ENCODE measurements at regions not wholly inside any gene's neighbourhood (a gene's known extent, or its start where the extent isn't known, plus 50 kb on each side); places are given as distances from the start of the nearest gene placed in this dataset.

DNA sequence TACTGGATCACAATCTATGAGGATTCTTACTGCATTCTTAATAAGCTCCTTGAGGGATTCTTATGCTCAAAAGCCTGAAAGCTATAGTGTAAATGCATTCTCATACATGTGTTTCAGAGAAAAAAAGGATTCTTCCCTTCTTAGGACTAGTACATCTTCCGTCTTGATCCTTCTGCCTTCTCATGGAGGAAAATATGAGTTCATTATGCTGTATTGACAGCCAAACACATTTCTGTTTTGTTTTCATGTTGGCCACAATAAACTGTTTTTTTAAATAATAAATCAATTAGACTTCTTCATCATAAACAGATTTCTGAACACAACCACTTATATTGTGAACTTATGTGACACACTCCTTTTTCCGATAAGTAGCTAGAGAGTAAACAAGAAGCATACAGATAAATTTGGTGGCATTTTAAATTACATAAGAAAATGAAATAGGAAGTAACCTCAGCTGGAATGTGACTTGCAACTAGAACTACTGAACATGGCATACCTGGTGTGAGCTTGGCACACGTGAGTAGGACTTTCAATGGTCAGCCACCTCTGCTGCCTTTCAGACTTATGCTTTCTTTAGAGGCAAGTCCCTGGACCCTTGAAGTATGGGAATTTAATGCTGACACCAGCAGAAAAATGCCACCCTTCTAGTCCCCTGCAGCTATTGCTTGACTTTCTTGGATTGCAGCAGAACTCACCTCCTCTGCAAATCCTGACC is 350.4 kb downstream of the BCKDHB start:
- 61% methylated on average over 3 of the region's 3 CpGs for WGBS, 2 donors
- TF ChIP-seq, protein P1, sequence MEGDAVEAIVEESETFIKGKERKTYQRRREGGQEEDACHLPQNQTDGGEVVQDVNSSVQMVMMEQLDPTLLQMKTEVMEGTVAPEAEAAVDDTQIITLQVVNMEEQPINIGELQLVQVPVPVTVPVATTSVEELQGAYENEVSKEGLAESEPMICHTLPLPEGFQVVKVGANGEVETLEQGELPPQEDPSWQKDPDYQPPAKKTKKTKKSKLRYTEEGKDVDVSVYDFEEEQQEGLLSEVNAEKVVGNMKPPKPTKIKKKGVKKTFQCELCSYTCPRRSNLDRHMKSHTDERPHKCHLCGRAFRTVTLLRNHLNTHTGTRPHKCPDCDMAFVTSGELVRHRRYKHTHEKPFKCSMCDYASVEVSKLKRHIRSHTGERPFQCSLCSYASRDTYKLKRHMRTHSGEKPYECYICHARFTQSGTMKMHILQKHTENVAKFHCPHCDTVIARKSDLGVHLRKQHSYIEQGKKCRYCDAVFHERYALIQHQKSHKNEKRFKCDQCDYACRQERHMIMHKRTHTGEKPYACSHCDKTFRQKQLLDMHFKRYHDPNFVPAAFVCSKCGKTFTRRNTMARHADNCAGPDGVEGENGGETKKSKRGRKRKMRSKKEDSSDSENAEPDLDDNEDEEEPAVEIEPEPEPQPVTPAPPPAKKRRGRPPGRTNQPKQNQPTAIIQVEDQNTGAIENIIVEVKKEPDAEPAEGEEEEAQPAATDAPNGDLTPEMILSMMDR (IDR thresholded peaks at IDR 0.05), result no peak
- TF ChIP-seq POLR2A (IDR thresholded peaks at IDR 0.05), result no peak

DNA sequence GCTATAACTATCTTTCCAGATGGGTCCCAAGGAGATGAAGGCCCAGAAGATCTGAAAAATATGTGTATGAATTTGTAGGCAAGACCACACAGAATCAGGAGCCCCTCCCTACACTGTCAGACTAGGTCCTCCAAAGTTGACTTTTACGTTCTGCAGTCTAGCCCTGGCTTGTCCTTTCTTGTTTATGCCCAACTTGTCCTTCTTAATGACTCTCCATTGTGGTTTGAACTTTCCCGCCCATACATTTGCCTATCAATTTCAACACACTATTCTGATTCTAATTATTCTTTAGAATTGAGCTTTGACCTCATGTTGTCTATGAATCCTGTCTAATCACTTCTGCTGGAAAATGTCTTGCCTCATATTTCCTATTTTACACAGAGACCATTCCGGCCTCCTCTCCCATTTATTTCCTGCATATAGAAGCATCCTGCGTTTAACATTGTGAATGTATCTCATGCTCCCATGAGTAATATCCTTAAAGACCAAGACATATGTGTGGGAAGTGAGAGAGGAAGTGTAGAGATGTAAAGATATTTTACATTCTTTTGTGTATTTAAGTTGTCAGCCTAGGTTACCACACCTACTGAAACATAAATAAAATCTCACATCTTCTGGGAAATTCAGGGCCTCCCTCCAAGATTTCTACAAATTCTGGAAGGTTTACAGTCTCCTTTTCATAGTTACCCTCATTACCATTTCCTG is 348.3 kb downstream of the BCKDHB start:
- no peak overlapping the region for H3K4me3 ChIP-seq (ENCODE audit: low read depth, poor library complexity, severe bottlenecking)
- no peak for TF ChIP-seq POLR2A (IDR thresholded peaks at IDR 0.05)
- TF ChIP-seq, protein P1 (IDR thresholded peaks at IDR 0.05), result no peak
- no peak for DNase-seq (ENCODE audit: low spot score in 2 of 2)
- WGBS, 2 donors, result 38 to 67% methylated on average over 4 of the region's 4 CpGs
- intact Hi-C loops (cut with DNase I; ENCODE audit: low total_unique reads), result no loop called here

More for the DNA sequence above, 350.4 kb downstream of the BCKDHB start:
- H3K4me3 ChIP-seq (ENCODE audit: low read depth, poor library complexity, severe bottlenecking), result no peak overlapping the region
- intact Hi-C loops (cut with DNase I; ENCODE audit: low total_unique reads), result no loop called here
- DNase-seq (ENCODE audit: low spot score in 2 of 2), result no peak

GRCh38 chr6:80454197-80454596 is 347.7 kb downstream of the BCKDHB start:
- WGBS, 2 donors, result 7 to 13% methylated on average over 1 of the region's 1 CpG
- intact Hi-C loops (cut with DNase I; ENCODE audit: low total_unique reads), result no loop called here

GRCh38 chr6:80449726-80450125 is 343.3 kb downstream of the BCKDHB start:
- intact Hi-C loops (cut with DNase I; ENCODE audit: low total_unique reads), result no loop called here
- 15 to 17% methylated on average over 1 of the region's 1 CpG for WGBS, 2 donors
- DNase-seq (ENCODE audit: low spot score in 2 of 2), result no peak
- TF ChIP-seq, protein P1 (IDR thresholded peaks at IDR 0.05), result no peak
- no peak for TF ChIP-seq POLR2A (IDR thresholded peaks at IDR 0.05)
- H3K4me3 ChIP-seq (ENCODE audit: low read depth, poor library complexity, severe bottlenecking), result no peak overlapping the region

More at GRCh38 chr6:80454197-80454596, 347.7 kb downstream of the BCKDHB start:
- DNase-seq (ENCODE audit: low spot score in 2 of 2), result peak in 1 of 2 donors; percentile 21
- no peak overlapping the region for H3K4me3 ChIP-seq (ENCODE audit: low read depth, poor library complexity, severe bottlenecking)
- no peak for TF ChIP-seq POLR2A (IDR thresholded peaks at IDR 0.05)
- TF ChIP-seq, protein P1 (IDR thresholded peaks at IDR 0.05), result no peak

DNA sequence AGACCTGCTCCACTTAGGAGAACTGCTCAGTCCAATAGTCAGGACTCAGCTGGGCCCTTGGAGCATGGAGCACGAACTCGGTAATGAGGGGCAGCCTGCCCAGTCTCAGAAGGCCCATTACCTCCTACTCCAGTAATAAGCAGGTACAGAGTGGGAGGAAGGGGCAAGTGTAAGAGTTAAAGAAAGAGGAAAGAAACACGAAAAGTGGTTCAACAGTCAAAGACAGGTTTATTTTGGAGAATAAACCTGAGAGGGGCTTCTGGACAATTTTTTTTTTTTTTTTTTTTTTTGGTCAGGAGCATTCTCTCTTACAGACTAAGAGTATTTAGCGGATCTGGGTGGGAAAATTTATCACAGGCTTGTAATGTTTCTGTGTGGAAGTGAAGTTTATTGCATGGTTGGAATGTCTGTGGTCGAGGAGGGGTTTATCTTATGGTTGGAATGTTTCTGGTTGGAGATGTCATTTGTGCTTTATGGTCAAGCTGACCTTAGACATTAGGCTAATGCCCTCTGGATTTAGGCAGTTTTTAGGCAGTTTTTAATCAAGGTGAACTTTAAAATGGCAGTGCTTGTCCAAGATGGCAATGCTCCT is 340.1 kb downstream of the BCKDHB start:
- TF ChIP-seq, protein P1 (IDR thresholded peaks at IDR 0.05), result no peak
- TF ChIP-seq POLR2A (IDR thresholded peaks at IDR 0.05), result no peak
- DNase-seq (ENCODE audit: low spot score in 2 of 2), result no peak
- no peak overlapping the region for H3K4me3 ChIP-seq (ENCODE audit: low read depth, poor library complexity, severe bottlenecking)
- 93 to 97% methylated on average over 5 of the region's 5 CpGs for WGBS, 2 donors
- intact Hi-C loops (cut with DNase I; ENCODE audit: low total_unique reads), result no loop called here

All from lower leg skin (tissue), 4 donors.